Heart left ventricle (tissue), 13 donors: ENCODE measurements at regions not wholly inside any gene's neighbourhood (a gene's known extent, or its start where the extent isn't known, plus 50 kb on each side); places are given as distances from the start of the nearest gene placed in this dataset.

Experiments used
- CTCF ChIP-seq, 12 donors: fragments of 200-600 bp; sonication (generic) in 4 of 12; IDR thresholded peaks; one replicate each; pipeline versions ENCODE4 v1.5.0 to v1.8.0; 2018 to 2022; ENCODE audit warnings: antibody characterized with exemption in 12 of 12, mild to moderate bottlenecking in 5 of 12
- POLR2A ChIP-seq, 2 donors: fragments of 450-650 bp; IDR thresholded peaks; one replicate each; pipeline ENCODE4 v1.6.1; 2017; ENCODE audit warnings: antibody characterized with exemption in 2 of 2, mild to moderate bottlenecking in 2 of 2, moderate library complexity in 2 of 2
- donor health status: ischemic (EF 13 %, LVEDD 7.1; RV severe dilation, severe dysfunction).
- donor health status: DM: no; HTN: yes; CAD: no.
- donor health status: DM: no; HTN: no; CAD: no.
- donor health status: ischemic (EF 25% LVEDD 6.9; RV normal size, moderate dysfunction).
- donor health status: ischemic (EF 25% LVEDD 5.7; RV mildly dilated, moderate dysfunction).
- donor health status: ischemic (EF 35%, LVEDD 5.7; RV mildly dilated, moderate dysfunction).
- donor health status: nonischemic (EF 11% LVEDD 7.7; RV severe dilation, severe dysfunction).
- donor health status: DM: yes; HTN: yes; CAD: no.
- donor health status: PGD.
- donor health status: ischemic (EF 29% LVEDD 5.4; RV normal size, mild dysfunction).
- donor health status: nonischemic (EF 23%, LVEDD 6.1; RV moderate dilation, normal function).

DNA sequence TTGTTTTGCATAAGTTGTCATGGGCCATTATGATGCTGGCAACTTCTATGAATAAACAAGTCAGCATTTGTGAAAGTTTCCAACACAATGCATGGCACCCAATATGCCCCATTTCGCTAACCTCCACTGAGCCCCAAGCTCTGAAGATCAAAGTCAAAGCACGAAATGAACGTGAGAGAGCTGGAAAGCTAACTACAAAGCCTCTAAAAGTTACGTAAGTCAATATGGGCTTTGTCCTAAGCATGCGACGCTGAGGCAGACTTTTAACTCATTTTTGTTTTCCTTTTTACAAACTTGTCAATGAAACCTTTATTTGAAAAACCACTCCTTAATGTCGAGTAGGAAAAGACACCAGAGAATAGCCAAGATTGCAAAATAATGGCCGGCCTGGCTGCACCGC lies 131.6 kb upstream of the NUDT7 start:
- TF ChIP-seq CTCF (IDR thresholded peaks at IDR 0.05), result no peak
- no peak for TF ChIP-seq POLR2A (IDR thresholded peaks at IDR 0.05)
